Neuronal stem cell (in vitro differentiated cells): ENCODE measurements at regions not wholly inside any gene's neighbourhood (a gene's known extent, or its start where the extent isn't known, plus 50 kb on each side); places are given as distances from the start of the nearest gene placed in this dataset.
A peak's percentile ranks its signal among the peaks of the same experiment; 100 is the strongest.

Experiments
- DNase-seq: peaks from one replicate; pipeline ENCODE4 v3.0.0-alpha.2; 2013; ENCODE audit warnings: low spot score
- H2AFZ ChIP-seq: one replicate; pipeline ENCODE4 v1.6.1; 2013; ENCODE audit warnings: mild to moderate bottlenecking, low read length, inconsistent platforms
- H2AK5ac ChIP-seq: 2 replicates; pipeline ENCODE4 v1.6.1; 2013; ENCODE audit warnings: low read depth, mild to moderate bottlenecking, inconsistent platforms, low read length, moderate library complexity, mixed read lengths
- H2BK120ac ChIP-seq: 2 replicates; pipeline ENCODE4 v1.6.1; 2013; ENCODE audit warnings: low read depth, mild to moderate bottlenecking, inconsistent platforms, low read length, moderate library complexity, mixed read lengths
- H2BK12ac ChIP-seq: one replicate; pipeline ENCODE4 v1.6.1; 2013; ENCODE audit warnings: low read length, inconsistent platforms
- H2BK15ac ChIP-seq: 2 replicates; pipeline ENCODE4 v1.6.1; 2013; ENCODE audit warnings: mild to moderate bottlenecking, low read length, inconsistent platforms, mixed read lengths
- H2BK5ac ChIP-seq: one replicate; pipeline ENCODE4 v1.6.1; 2013; ENCODE audit warnings: inconsistent platforms, mild to moderate bottlenecking, low read length, moderate library complexity
- H3K14ac ChIP-seq: one replicate; pipeline ENCODE4 v1.6.1; 2013; ENCODE audit warnings: low read length, inconsistent platforms
- H3K18ac ChIP-seq: 2 replicates; pipeline ENCODE4 v1.6.1; 2013; ENCODE audit warnings: low read length, inconsistent platforms
- H3K23ac ChIP-seq: 2 replicates; pipeline ENCODE4 v1.6.1; 2013; ENCODE audit warnings: low read depth, mild to moderate bottlenecking, mixed read lengths, low read length, inconsistent platforms; ENCODE audit not compliant: poor library complexity
- H3K27ac ChIP-seq: replicated peaks from 3 replicates; pipeline ENCODE4 v1.5.1; 2013; ENCODE audit warnings: low read length, inconsistent platforms
- H3K27me3 ChIP-seq, 3 experiments: 2 replicates each; pipeline ENCODE4 v1.6.1; 2013; ENCODE audit warnings: low read length in 3 of 3, mild to moderate bottlenecking in 2 of 3, inconsistent platforms in 1 of 3, low read depth in 1 of 3, mixed read lengths in 1 of 3, moderate library complexity in 1 of 3; ENCODE audit not compliant: control insufficient read depth in 3 of 3, insufficient read depth in 3 of 3
- H3K36me3 ChIP-seq, 2 donors: replicated peaks in 1 of 2; 2 replicates each; pipeline ENCODE4 v1.6.1; 2013; ENCODE audit warnings: low read length in 2 of 2; ENCODE audit not compliant: control insufficient read depth in 2 of 2, insufficient read depth in 2 of 2
- H3K4ac ChIP-seq: 2 replicates; pipeline ENCODE4 v1.6.1; 2013; ENCODE audit warnings: inconsistent platforms, mild to moderate bottlenecking, low read length, moderate library complexity
- H3K4me1 ChIP-seq, 2 donors: 1 replicate in 1 of 2; 2 replicates in 1 of 2; pipeline ENCODE4 v1.6.1; 2013; ENCODE audit warnings: low read length in 2 of 2, low read depth in 1 of 2; ENCODE audit not compliant: control insufficient read depth in 2 of 2, insufficient read depth in 1 of 2
- H3K4me2 ChIP-seq: one replicate; pipeline ENCODE4 v1.6.1; 2013; ENCODE audit warnings: mild to moderate bottlenecking, low read length, inconsistent platforms; ENCODE audit not compliant: insufficient read depth, poor library complexity, severe bottlenecking
- H3K4me3 ChIP-seq, 2 donors: 2 replicates each; pipeline ENCODE4 v1.5.1; 2013; ENCODE audit warnings: low read length in 2 of 2, mild to moderate bottlenecking in 2 of 2, inconsistent platforms in 1 of 2, moderate library complexity in 1 of 2
- H3K79me1 ChIP-seq: one replicate; pipeline ENCODE4 v1.6.1; 2013; ENCODE audit warnings: low read depth, mild to moderate bottlenecking, inconsistent platforms, low read length, moderate library complexity
- H3K9ac ChIP-seq: one replicate; pipeline ENCODE4 v1.6.1; 2013; ENCODE audit warnings: mild to moderate bottlenecking, low read depth, low read length, inconsistent platforms; ENCODE audit not compliant: poor library complexity
- H3K9me3 ChIP-seq, 2 donors: replicated peaks in 1 of 2; 2 replicates each; pipeline versions ENCODE3 to v1.6.1; 2013; ENCODE audit warnings: low read length in 2 of 2, mild to moderate bottlenecking in 2 of 2, inconsistent platforms in 1 of 2, low read depth in 1 of 2, mixed read lengths in 1 of 2, moderate library complexity in 1 of 2; ENCODE audit not compliant: control insufficient read depth in 2 of 2, insufficient read depth in 1 of 2
- H4K8ac ChIP-seq: one replicate; pipeline ENCODE4 v1.6.1; 2013; ENCODE audit warnings: low read depth, mild to moderate bottlenecking, inconsistent platforms, low read length, moderate library complexity
- H4K91ac ChIP-seq: one replicate; pipeline ENCODE4 v1.6.1; 2013; ENCODE audit warnings: low read length, low read depth, mild to moderate bottlenecking, inconsistent platforms; ENCODE audit not compliant: poor library complexity
- WGBS, 2 donors: extraction: QIAGEN DNeasy Blood & Tissue Kit; methylation state at CpG; one replicate each; pipeline ENCODE4 v1.1.7; 2013; ENCODE audit warnings: missing lambda C conversion rate in 2 of 2, mixed read lengths in 1 of 2; ENCODE audit not compliant: insufficient read length in 2 of 2, insufficient replicate concordance in 1 of 2; ENCODE audit errors: extremely low coverage in 2 of 2; 5-methylcytosine and 5-hydroxymethylcytosine counted together

DNA sequence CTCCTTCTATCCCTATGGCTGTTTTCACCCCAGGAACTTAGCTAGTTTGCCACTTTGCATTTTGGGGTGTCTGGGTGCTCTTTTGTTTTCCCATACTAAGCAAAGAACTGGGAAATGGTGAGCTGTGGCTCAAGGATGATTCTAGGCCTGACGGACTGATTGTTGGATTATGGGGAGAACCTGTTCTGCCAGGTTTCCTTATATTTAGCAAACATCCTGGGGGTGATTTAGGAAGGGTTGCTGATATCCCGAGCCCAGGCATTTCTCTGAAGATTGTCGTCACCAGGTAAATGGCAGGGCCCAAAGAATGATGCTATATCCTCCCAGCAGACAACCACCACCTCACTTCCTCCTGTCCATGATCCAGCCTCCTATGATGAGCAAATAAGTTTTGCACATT, 72.1 kb upstream of the GRB10 start:
- Histone ChIP-seq H3K18ac (no peak overlapping the region), H2BK5ac (no peak overlapping the region), H3K4ac (no peak overlapping the region), H2BK15ac (no peak overlapping the region), H2BK120ac (no peak overlapping the region), H3K4me3 (no peak overlapping the region), H3K4me1 (no peaks in the 10 kb centered on the region), H2AK5ac (peak overlapping the region; percentile 20), H3K23ac (no peak overlapping the region), H2BK12ac (no peak overlapping the region), H3K79me1 (no peaks in the 10 kb centered on the region), H3K14ac (no peak overlapping the region), H3K27ac (no peak overlapping the region), H3K9ac (no peak overlapping the region), H4K91ac (no peak overlapping the region), H2AFZ (no peak overlapping the region), H3K36me3 (no peaks in the 10 kb centered on the region), H4K8ac (no peak overlapping the region), H3K27me3 (peaks cover 0 to 3% (median 0%) of the 10 kb centered on the region in 3 experiments), H3K9me3 (no peaks in the 10 kb centered on the region), H3K4me2 (no peak overlapping the region)
- no peak for DNase-seq
- no CpG with 5 or more reads among the region's 3 CpGs for whole genome bisulfite sequencing, 2 donors

DNA sequence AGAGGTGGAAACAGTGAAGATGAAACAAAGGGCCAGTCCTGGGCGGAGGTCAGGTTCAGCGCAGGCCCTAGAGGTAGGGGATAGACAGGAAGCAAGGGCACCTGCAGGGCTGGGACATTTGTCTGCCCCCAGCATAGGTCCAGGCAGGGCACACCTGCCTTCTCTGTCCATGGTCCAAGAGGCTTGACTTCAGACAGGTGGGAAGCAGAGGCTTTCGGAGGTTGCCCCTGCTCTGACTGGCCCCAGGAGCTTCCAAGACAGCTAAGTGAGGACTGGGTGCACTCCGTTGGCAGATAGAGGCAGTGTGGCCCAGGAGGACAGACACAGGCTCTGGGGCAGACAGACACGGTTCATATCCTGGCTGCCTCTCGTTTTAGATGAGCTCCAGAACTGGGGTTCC, 71.6 kb upstream of the GRB10 start:
- Histone ChIP-seq H3K27ac (no peak overlapping the region), H2BK5ac (no peak overlapping the region), H3K79me1 (no peaks in the 10 kb centered on the region), H4K8ac (no peak overlapping the region), H3K9me3 (no peaks in the 10 kb centered on the region), H3K4ac (no peak overlapping the region), H4K91ac (no peak overlapping the region), H3K4me3 (no peak overlapping the region), H3K23ac (no peak overlapping the region), H3K36me3 (no peaks in the 10 kb centered on the region), H3K9ac (no peak overlapping the region), H3K4me2 (no peak overlapping the region), H3K4me1 (no peaks in the 10 kb centered on the region), H2BK15ac (no peak overlapping the region), H2BK12ac (no peak overlapping the region), H2AK5ac (peak overlapping the region; percentile 20), H3K27me3 (peaks cover 0 to 3% (median 0%) of the 10 kb centered on the region in 3 experiments), H2BK120ac (no peak overlapping the region), H2AFZ (no peak overlapping the region), H3K18ac (no peak overlapping the region), H3K14ac (no peak overlapping the region)
- DNase-seq = no peak
- no CpG with 5 or more reads among the region's 6 CpGs for WGBS, 2 donors

DNA sequence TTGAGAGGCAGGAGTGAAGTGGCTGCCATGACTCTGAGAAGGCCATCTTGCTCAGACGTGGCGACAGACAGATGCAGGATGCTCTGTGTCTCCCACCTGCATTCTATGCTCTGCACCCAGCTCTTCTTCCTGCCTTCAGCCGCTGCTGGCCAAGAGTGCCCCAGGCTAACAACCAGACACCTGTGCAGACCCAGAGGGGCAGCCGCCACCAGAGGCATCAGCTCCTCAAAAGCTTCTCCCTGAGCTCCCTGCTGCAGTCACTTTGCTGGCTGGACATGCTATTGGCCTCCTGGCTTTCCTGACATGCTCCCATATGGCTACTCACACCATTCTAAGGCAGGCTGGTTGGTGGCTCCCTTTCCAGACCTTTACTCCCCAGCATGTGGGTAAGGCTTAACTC, 70.6 kb upstream of the GRB10 start:
- H2AFZ ChIP-seq = no peak overlapping the region
- DNase-seq = no peak
- H2AK5ac ChIP-seq = no peak overlapping the region
- no peak overlapping the region for H3K18ac ChIP-seq
- H3K23ac ChIP-seq = no peak overlapping the region
- no peak overlapping the region for H4K91ac ChIP-seq
- whole genome bisulfite sequencing, 2 donors = no CpG with 5 or more reads among the region's 4 CpGs
- no peak overlapping the region for H2BK5ac ChIP-seq
- H3K27ac ChIP-seq = no peak overlapping the region
- H3K27me3 ChIP-seq = peaks cover 0 to 3% (median 0%) of the 10 kb centered on the region in 3 experiments
- H3K4me3 ChIP-seq = no peak overlapping the region
- no peaks in the 10 kb centered on the region for H3K36me3 ChIP-seq
- no peak overlapping the region for H2BK120ac ChIP-seq
- peak overlapping the region; percentile 48 for H3K14ac ChIP-seq
- H2BK15ac ChIP-seq = no peak overlapping the region
- H3K9me3 ChIP-seq = peaks cover 0 to 2% of the 10 kb centered on the region in 2 donors
- peak overlapping the region; percentile 52 for H4K8ac ChIP-seq
- no peaks in the 10 kb centered on the region for H3K79me1 ChIP-seq
- no peak overlapping the region for H2BK12ac ChIP-seq
- no peak overlapping the region for H3K9ac ChIP-seq
- no peaks in the 10 kb centered on the region for H3K4me1 ChIP-seq
- no peak overlapping the region for H3K4me2 ChIP-seq
- no peak overlapping the region for H3K4ac ChIP-seq

DNA sequence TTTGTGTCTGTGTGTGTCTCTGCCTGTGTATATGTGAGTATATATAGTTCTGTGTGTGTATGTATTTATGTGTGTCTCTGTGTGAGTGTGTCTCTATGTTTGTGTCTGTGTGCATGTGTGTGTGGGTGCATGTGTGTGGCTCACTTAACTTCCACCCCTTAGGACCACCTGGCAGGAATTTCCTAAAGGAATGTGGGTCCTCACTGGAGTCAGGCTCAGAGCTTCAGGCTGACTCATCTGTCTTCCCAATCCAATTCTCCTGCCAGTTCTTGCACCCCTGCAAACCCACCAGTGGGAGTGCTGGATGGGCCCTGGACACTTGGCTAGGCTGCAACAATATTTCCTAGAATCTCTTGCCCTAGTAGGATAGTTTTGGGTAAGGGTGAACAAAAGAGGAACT, 70.2 kb upstream of the GRB10 start:
- Histone ChIP-seq H3K4me3 (no peak overlapping the region), H3K79me1 (no peaks in the 10 kb centered on the region), H3K14ac (peak overlapping the region; percentile 48), H3K4me1 (no peaks in the 10 kb centered on the region), H3K4me2 (no peak overlapping the region), H4K8ac (no peak overlapping the region), H3K27me3 (peaks cover 0 to 3% (median 0%) of the 10 kb centered on the region in 3 experiments), H3K4ac (no peak overlapping the region), H3K36me3 (no peaks in the 10 kb centered on the region), H2BK120ac (no peak overlapping the region), H2AK5ac (no peak overlapping the region), H2AFZ (no peak overlapping the region), H2BK5ac (no peak overlapping the region), H3K23ac (no peak overlapping the region), H3K18ac (no peak overlapping the region), H2BK15ac (no peak overlapping the region), H3K9me3 (peaks cover 0 to 2% of the 10 kb centered on the region in 2 donors), H2BK12ac (no peak overlapping the region), H3K27ac (no peak overlapping the region), H3K9ac (no peak overlapping the region), H4K91ac (no peak overlapping the region)
- no peak for DNase-seq
